Liver (tissue), 3 donors: ENCODE measurements at regions not wholly inside any gene's neighbourhood (a gene's known extent, or its start where the extent isn't known, plus 50 kb on each side); places are given as distances from the start of the nearest gene placed in this dataset.

Source experiments
- FOXA1 ChIP-seq: IDR thresholded peaks from 2 replicates; pipeline ENCODE4 v1.6.1; 2016; ENCODE audit warnings: antibody characterized with exemption
- GABPA ChIP-seq, 2 donors: IDR thresholded peaks in 1 of 2; conservative IDR thresholded peaks in 1 of 2; 2 replicates each; pipeline ENCODE4 v1.6.1; 2016; ENCODE audit warnings: antibody characterized with exemption in 2 of 2, mild to moderate bottlenecking in 1 of 2, moderate library complexity in 1 of 2
- HNF4A ChIP-seq, 2 donors: conservative IDR thresholded peaks; 2 replicates each; pipeline ENCODE4 v1.6.1; 2016; ENCODE audit warnings: antibody characterized with exemption in 2 of 2, mild to moderate bottlenecking in 2 of 2
- JUND ChIP-seq, 2 donors: IDR thresholded peaks; 2 replicates each; pipeline ENCODE4 v1.6.1; 2016; ENCODE audit warnings: antibody characterized with exemption in 2 of 2
- RAD21 ChIP-seq, 2 donors: IDR thresholded peaks; 2 replicates each; pipeline ENCODE4 v1.6.1; 2016; ENCODE audit warnings: antibody characterized with exemption in 2 of 2, mild to moderate bottlenecking in 2 of 2
- RXRA ChIP-seq, 2 donors: IDR thresholded peaks; 2 replicates each; pipeline ENCODE4 v1.6.1; 2017 to 2018; ENCODE audit warnings: antibody characterized with exemption in 2 of 2, mild to moderate bottlenecking in 1 of 2
- SP1 ChIP-seq: IDR thresholded peaks from 2 replicates; pipeline ENCODE4 v1.6.1; 2018; ENCODE audit warnings: antibody characterized with exemption, mild to moderate bottlenecking
- TAF1 ChIP-seq: conservative IDR thresholded peaks from 2 replicates; pipeline ENCODE4 v1.6.1; 2016; ENCODE audit warnings: antibody characterized with exemption, mild to moderate bottlenecking
- YY1 ChIP-seq: IDR thresholded peaks from 2 replicates; pipeline ENCODE4 v1.6.1; 2016; ENCODE audit warnings: antibody characterized with exemption, mild to moderate bottlenecking
- TF ChIP-seq, protein P1 (sequence below): fragments of 150-350 bp; IDR thresholded peaks from 2 replicates; pipeline ENCODE4 v1.5.1; 2017; ENCODE audit warnings: improper control_type of control experiment, low read depth, low read length; ENCODE audit not compliant: missing input control
- TF ChIP-seq, protein P2 (sequence below): IDR thresholded peaks from 2 replicates; pipeline ENCODE4 v1.6.1; 2016; ENCODE audit warnings: antibody characterized with exemption, mild to moderate bottlenecking
- TF ChIP-seq, protein P3 (sequence below): IDR thresholded peaks from 2 replicates; pipeline ENCODE4 v1.6.1; 2016; ENCODE audit warnings: antibody characterized with exemption
- TF ChIP-seq, protein P4 (sequence below): IDR thresholded peaks from 2 replicates; pipeline ENCODE4 v1.6.1; 2016; ENCODE audit warnings: antibody characterized with exemption
- TF ChIP-seq, protein P5 (sequence below): IDR thresholded peaks from 2 replicates; pipeline ENCODE4 v1.6.1; 2016; ENCODE audit warnings: antibody characterized with exemption
- donor health status: healthy.
- donor health status: healthy.

DNA sequence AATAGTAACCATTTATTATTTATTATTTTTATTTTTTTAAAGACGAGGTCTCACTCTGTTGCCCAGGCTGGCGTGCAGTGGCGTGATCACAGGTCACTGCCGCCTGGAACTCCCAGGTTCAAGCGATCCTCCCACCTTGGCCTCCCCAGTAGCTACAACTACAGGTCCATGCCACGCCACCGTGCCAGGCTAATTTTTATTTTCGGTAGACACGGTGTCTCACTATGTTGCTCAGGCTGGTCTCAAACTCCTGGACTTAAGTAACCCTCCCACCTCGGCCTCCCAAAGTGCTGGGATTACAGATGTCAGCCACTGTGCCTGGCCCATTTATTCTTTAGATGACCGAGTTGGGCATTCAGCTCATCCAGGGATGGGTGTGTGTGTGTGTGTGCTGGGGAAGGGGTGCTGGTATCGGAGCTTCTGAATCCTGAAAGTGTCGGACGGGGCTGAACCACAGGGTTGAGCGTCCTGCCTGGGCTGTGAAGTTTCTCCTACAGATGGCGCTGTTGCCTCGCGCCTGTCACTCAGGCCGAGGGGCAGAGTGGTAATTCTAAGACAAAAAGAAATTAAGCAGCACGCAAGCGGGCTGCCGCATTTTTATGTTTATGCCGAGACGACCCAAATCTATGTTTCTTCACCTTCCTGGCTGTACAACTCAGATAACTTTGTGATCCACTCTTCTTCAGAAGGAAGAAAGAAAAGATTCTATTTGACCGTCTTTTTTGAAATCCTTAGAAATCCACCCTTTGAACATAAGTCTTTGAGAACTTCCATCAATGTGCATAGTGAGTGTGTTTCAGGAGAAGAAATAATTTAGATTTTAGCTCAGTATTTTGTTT is 252.8 kb downstream of the CDH26 start:
- no peak for TF ChIP-seq TAF1
- no peak for TF ChIP-seq SP1
- no peak for TF ChIP-seq JUND (IDR thresholded peaks at IDR 0.05)
- TF ChIP-seq, protein P1, sequence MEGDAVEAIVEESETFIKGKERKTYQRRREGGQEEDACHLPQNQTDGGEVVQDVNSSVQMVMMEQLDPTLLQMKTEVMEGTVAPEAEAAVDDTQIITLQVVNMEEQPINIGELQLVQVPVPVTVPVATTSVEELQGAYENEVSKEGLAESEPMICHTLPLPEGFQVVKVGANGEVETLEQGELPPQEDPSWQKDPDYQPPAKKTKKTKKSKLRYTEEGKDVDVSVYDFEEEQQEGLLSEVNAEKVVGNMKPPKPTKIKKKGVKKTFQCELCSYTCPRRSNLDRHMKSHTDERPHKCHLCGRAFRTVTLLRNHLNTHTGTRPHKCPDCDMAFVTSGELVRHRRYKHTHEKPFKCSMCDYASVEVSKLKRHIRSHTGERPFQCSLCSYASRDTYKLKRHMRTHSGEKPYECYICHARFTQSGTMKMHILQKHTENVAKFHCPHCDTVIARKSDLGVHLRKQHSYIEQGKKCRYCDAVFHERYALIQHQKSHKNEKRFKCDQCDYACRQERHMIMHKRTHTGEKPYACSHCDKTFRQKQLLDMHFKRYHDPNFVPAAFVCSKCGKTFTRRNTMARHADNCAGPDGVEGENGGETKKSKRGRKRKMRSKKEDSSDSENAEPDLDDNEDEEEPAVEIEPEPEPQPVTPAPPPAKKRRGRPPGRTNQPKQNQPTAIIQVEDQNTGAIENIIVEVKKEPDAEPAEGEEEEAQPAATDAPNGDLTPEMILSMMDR, result peak; percentile 77
- no peak for TF ChIP-seq HNF4A (conservative IDR thresholded peaks at IDR 0.05)
- TF ChIP-seq, protein P2, sequence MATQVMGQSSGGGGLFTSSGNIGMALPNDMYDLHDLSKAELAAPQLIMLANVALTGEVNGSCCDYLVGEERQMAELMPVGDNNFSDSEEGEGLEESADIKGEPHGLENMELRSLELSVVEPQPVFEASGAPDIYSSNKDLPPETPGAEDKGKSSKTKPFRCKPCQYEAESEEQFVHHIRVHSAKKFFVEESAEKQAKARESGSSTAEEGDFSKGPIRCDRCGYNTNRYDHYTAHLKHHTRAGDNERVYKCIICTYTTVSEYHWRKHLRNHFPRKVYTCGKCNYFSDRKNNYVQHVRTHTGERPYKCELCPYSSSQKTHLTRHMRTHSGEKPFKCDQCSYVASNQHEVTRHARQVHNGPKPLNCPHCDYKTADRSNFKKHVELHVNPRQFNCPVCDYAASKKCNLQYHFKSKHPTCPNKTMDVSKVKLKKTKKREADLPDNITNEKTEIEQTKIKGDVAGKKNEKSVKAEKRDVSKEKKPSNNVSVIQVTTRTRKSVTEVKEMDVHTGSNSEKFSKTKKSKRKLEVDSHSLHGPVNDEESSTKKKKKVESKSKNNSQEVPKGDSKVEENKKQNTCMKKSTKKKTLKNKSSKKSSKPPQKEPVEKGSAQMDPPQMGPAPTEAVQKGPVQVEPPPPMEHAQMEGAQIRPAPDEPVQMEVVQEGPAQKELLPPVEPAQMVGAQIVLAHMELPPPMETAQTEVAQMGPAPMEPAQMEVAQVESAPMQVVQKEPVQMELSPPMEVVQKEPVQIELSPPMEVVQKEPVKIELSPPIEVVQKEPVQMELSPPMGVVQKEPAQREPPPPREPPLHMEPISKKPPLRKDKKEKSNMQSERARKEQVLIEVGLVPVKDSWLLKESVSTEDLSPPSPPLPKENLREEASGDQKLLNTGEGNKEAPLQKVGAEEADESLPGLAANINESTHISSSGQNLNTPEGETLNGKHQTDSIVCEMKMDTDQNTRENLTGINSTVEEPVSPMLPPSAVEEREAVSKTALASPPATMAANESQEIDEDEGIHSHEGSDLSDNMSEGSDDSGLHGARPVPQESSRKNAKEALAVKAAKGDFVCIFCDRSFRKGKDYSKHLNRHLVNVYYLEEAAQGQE, result no peak
- no peak for TF ChIP-seq FOXA1
- peak; percentile 85 to 86 for TF ChIP-seq RAD21 (IDR thresholded peaks at IDR 0.05)
- no peak for TF ChIP-seq YY1
- TF ChIP-seq, protein P3, sequence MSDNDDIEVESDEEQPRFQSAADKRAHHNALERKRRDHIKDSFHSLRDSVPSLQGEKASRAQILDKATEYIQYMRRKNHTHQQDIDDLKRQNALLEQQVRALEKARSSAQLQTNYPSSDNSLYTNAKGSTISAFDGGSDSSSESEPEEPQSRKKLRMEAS, result no peak
- TF ChIP-seq, protein P4, sequence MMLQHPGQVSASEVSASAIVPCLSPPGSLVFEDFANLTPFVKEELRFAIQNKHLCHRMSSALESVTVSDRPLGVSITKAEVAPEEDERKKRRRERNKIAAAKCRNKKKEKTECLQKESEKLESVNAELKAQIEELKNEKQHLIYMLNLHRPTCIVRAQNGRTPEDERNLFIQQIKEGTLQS, result no peak
- TF ChIP-seq, protein P5, sequence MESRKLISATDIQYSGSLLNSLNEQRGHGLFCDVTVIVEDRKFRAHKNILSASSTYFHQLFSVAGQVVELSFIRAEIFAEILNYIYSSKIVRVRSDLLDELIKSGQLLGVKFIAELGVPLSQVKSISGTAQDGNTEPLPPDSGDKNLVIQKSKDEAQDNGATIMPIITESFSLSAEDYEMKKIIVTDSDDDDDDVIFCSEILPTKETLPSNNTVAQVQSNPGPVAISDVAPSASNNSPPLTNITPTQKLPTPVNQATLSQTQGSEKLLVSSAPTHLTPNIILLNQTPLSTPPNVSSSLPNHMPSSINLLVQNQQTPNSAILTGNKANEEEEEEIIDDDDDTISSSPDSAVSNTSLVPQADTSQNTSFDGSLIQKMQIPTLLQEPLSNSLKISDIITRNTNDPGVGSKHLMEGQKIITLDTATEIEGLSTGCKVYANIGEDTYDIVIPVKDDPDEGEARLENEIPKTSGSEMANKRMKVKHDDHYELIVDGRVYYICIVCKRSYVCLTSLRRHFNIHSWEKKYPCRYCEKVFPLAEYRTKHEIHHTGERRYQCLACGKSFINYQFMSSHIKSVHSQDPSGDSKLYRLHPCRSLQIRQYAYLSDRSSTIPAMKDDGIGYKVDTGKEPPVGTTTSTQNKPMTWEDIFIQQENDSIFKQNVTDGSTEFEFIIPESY, result no peak
- no peak for TF ChIP-seq GABPA (IDR thresholded peaks at IDR 0.05 in 1 of 2, conservative IDR thresholded peaks at IDR 0.05 in 1 of 2)
- no peak for TF ChIP-seq RXRA (IDR thresholded peaks at IDR 0.05)
